Neural cell (in vitro differentiated cells): ENCODE measurements at regions not wholly inside any gene's neighbourhood (a gene's known extent, or its start where the extent isn't known, plus 50 kb on each side); places are given as distances from the start of the nearest gene placed in this dataset.

Experiments used
- H2AFZ ChIP-seq: fragments of 200-600, 300-800 bp; sonication (generic), shearing (Covaris generic); 2 replicates; pipeline ENCODE4 v1.6.0; 2014; ENCODE audit warnings: low read depth, mild to moderate bottlenecking, antibody characterized with exemption, low read length, moderate library complexity
- H3F3A ChIP-seq: fragments of 200-600 bp; shearing (Covaris generic); 2 replicates; pipeline ENCODE4 v1.6.1; 2016; ENCODE audit warnings: mild to moderate bottlenecking, moderate library complexity, mixed read lengths, antibody characterized with exemption, low read length; ENCODE audit not compliant: insufficient read depth, poor library complexity, severe bottlenecking
- H3K27ac ChIP-seq: fragments of 200-600, 300-800 bp; sonication (generic), shearing (Covaris generic); 2 replicates; pipeline ENCODE4 v1.5.1; 2014; ENCODE audit warnings: mild to moderate bottlenecking, low read length, moderate library complexity
- H3K27me3 ChIP-seq: fragments of 300-800, 200-600 bp; sonication (generic), shearing (Covaris generic); 2 replicates; pipeline ENCODE4 v1.6.0; 2014; ENCODE audit warnings: mild to moderate bottlenecking, low read depth, low read length, moderate library complexity; ENCODE audit not compliant: insufficient read depth
- H3K36me3 ChIP-seq: fragments of 300-800, 200-600 bp; sonication (generic), shearing (Covaris generic); 2 replicates; pipeline ENCODE4 v1.5.1; 2014; ENCODE audit warnings: mild to moderate bottlenecking, antibody characterized with exemption, low read length, moderate library complexity; ENCODE audit not compliant: insufficient read depth
- H3K4me2 ChIP-seq: fragments of 300-800, 200-600 bp; sonication (generic), shearing (Covaris generic); 2 replicates; pipeline ENCODE4 v1.6.0; 2014; ENCODE audit warnings: mild to moderate bottlenecking, low read length
- H3K4me3 ChIP-seq: fragments of 300-800, 200-600 bp; sonication (generic), shearing (Covaris generic); 2 replicates; pipeline ENCODE4 v1.5.1; 2014; ENCODE audit warnings: mild to moderate bottlenecking, low read length, moderate library complexity
- H3K79me2 ChIP-seq: fragments of 200-600 bp; shearing (Covaris generic); replicated peaks from 2 replicates; pipeline ENCODE4 v1.6.0; 2014; ENCODE audit warnings: mild to moderate bottlenecking, low read length, moderate library complexity; ENCODE audit not compliant: insufficient read depth
- H3K9ac ChIP-seq: fragments of 300-800, 200-600 bp; sonication (generic), shearing (Covaris generic); 2 replicates; pipeline ENCODE4 v1.6.1; 2016; ENCODE audit warnings: mild to moderate bottlenecking, low read length, mixed read lengths
- H3K9me2 ChIP-seq: fragments of 200-600 bp; shearing (Covaris generic); 2 replicates; pipeline ENCODE4 v1.6.1; 2016; ENCODE audit warnings: mild to moderate bottlenecking, low read length, mixed read lengths; ENCODE audit not compliant: insufficient read depth
- H3K9me3 ChIP-seq: fragments of 200-600, 300-800 bp; sonication (generic), shearing (Covaris generic); 2 replicates; pipeline ENCODE4 v1.6.1; 2016; ENCODE audit warnings: mild to moderate bottlenecking, mixed run types, low read length, moderate library complexity, mixed read lengths
- H4K20me1 ChIP-seq: fragments of 200-600 bp; shearing (Covaris generic); 2 replicates; pipeline ENCODE4 v1.6.1; 2016; ENCODE audit warnings: mild to moderate bottlenecking, mixed run types; ENCODE audit not compliant: insufficient read depth
- CTCF ChIP-seq: fragments of 450-650 bp; IDR thresholded peaks from 2 replicates; pipeline ENCODE4 v1.5.1; 2014; ENCODE audit warnings: antibody characterized with exemption, mild to moderate bottlenecking, moderate library complexity; ENCODE audit not compliant: poor library complexity, severe bottlenecking
- EP300 ChIP-seq: fragments of 450-650 bp; conservative IDR thresholded peaks from 2 replicates; pipeline ENCODE4 v1.6.1; 2014; ENCODE audit warnings: antibody characterized with exemption, mild to moderate bottlenecking, moderate library complexity; ENCODE audit not compliant: poor library complexity, severe bottlenecking
- EZH2 ChIP-seq: fragments of 200-600, 300-800 bp; shearing (Covaris generic), sonication (generic); IDR thresholded peaks from 2 replicates; pipeline ENCODE4 v1.6.1; 2014; ENCODE audit warnings: antibody characterized with exemption, low read length, borderline replicate concordance, mild to moderate bottlenecking; ENCODE audit not compliant: insufficient read depth, poor library complexity, severe bottlenecking
- MXI1 ChIP-seq: fragments of 450-650 bp; conservative IDR thresholded peaks from 2 replicates; pipeline ENCODE4 v1.6.1; 2014; ENCODE audit warnings: antibody characterized with exemption, mild to moderate bottlenecking; ENCODE audit not compliant: poor library complexity, severe bottlenecking
- POLR2AphosphoS5 ChIP-seq: IDR thresholded peaks from 2 replicates; pipeline ENCODE4 v1.6.1; 2012
- RAD21 ChIP-seq: fragments of 450-650 bp; conservative IDR thresholded peaks from 2 replicates; pipeline ENCODE4 v1.6.1; 2014; ENCODE audit warnings: antibody characterized with exemption, mild to moderate bottlenecking, moderate library complexity
- REST ChIP-seq: IDR thresholded peaks from 2 replicates; pipeline ENCODE4 v1.6.1; 2012; ENCODE audit warnings: borderline replicate concordance
- SMC3 ChIP-seq: fragments of 450-650 bp; conservative IDR thresholded peaks from 2 replicates; pipeline ENCODE4 v1.6.1; 2014; ENCODE audit warnings: antibody characterized with exemption, mild to moderate bottlenecking, moderate library complexity; ENCODE audit not compliant: poor library complexity
- TAF1 ChIP-seq: IDR thresholded peaks from 2 replicates; pipeline ENCODE4 v1.6.1; 2012; ENCODE audit warnings: low read depth

- Histone ChIP-seq H3K4me2 (no peak overlapping the region), H3K9ac (no peak overlapping the region), H3K9me2 (no peaks in the 10 kb centered on the region), H3K27ac (no peak overlapping the region), H3K36me3 (no peaks in the 10 kb centered on the region), H3K79me2 (no peaks in the 10 kb centered on the region), H3F3A (no peaks in the 10 kb centered on the region), H3K9me3 (no peaks in the 10 kb centered on the region), H4K20me1 (no peaks in the 10 kb centered on the region), H3K4me3 (no peak overlapping the region), H3K27me3 (no peaks in the 10 kb centered on the region), H2AFZ (no peak overlapping the region)
- no peak for TF ChIP-seq REST
- no peak for TF ChIP-seq MXI1
- TF ChIP-seq SMC3 = no peak
- TF ChIP-seq CTCF = no peak
- TF ChIP-seq EZH2 = no peak
- TF ChIP-seq RAD21 = no peak
- no peak for TF ChIP-seq EP300
- TF ChIP-seq POLR2AphosphoS5 = no peak
- TF ChIP-seq TAF1 = no peak
Measured at GRCh38 chr3:111332488-111333080, 209.4 kb upstream of the CD96 start.

- no peaks in the 10 kb centered on the region for H3F3A ChIP-seq
- H3K9me3 ChIP-seq = no peaks in the 10 kb centered on the region
- TF ChIP-seq RAD21 = no peak
- no peaks in the 10 kb centered on the region for H3K79me2 ChIP-seq
- no peak overlapping the region for H3K4me2 ChIP-seq
- no peaks in the 10 kb centered on the region for H4K20me1 ChIP-seq
- no peak overlapping the region for H2AFZ ChIP-seq
- H3K9ac ChIP-seq = no peak overlapping the region
- H3K4me3 ChIP-seq = no peak overlapping the region
- H3K36me3 ChIP-seq = no peaks in the 10 kb centered on the region
- no peak overlapping the region for H3K27ac ChIP-seq
- no peaks in the 10 kb centered on the region for H3K9me2 ChIP-seq
- no peaks in the 10 kb centered on the region for H3K27me3 ChIP-seq
Measured at GRCh38 chr3:111333642-111334041, 208.4 kb upstream of the CD96 start.
